Breast epithelium (tissue), 3 donors: ENCODE measurements at regions not wholly inside any gene's neighbourhood (a gene's known extent, or its start where the extent isn't known, plus 50 kb on each side); places are given as distances from the start of the nearest gene placed in this dataset.

ENCODE experiments used
- POLR2A ChIP-seq: fragments of 450-650 bp; IDR thresholded peaks from one replicate; pipeline ENCODE4 v1.6.1; 2016; ENCODE audit warnings: antibody characterized with exemption, mild to moderate bottlenecking, moderate library complexity
- POLR2AphosphoS5 ChIP-seq, 3 donors: sonication (generic); formaldehyde crosslinking; IDR thresholded peaks; one replicate each; pipeline ENCODE4 v1.6.1; 2017; ENCODE audit warnings: antibody characterized with exemption in 3 of 3
- TF ChIP-seq, protein P1 (sequence below), 3 donors: fragments of 450-650 bp; IDR thresholded peaks; one replicate each; pipeline ENCODE4 v1.5.1; 2016 to 2017; ENCODE audit warnings: antibody characterized with exemption in 3 of 3, mild to moderate bottlenecking in 3 of 3, moderate library complexity in 3 of 3

DNA sequence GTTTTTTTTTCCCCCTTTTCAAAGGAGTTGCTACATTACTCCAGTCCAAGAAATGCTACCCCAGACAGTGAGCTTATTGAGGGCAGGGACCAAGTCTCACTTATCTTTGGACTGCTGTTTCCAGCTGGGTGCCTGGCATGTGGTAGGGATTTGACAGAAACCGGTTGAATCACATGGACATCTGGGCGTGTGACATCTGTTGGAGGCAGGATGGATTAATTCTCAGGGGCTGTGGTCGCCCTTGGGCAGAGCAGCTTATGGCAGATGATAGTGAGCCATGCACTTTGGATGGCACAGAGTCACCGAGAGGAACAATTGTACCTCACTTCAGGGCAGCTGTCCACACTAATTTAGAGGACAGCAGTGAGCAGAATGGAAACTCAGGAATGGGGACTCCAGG, 254.6 kb upstream of the ID2 start:
- TF ChIP-seq POLR2AphosphoS5 (IDR thresholded peaks at IDR 0.05) (no peak), POLR2A (no peak)
- TF ChIP-seq, protein P1, sequence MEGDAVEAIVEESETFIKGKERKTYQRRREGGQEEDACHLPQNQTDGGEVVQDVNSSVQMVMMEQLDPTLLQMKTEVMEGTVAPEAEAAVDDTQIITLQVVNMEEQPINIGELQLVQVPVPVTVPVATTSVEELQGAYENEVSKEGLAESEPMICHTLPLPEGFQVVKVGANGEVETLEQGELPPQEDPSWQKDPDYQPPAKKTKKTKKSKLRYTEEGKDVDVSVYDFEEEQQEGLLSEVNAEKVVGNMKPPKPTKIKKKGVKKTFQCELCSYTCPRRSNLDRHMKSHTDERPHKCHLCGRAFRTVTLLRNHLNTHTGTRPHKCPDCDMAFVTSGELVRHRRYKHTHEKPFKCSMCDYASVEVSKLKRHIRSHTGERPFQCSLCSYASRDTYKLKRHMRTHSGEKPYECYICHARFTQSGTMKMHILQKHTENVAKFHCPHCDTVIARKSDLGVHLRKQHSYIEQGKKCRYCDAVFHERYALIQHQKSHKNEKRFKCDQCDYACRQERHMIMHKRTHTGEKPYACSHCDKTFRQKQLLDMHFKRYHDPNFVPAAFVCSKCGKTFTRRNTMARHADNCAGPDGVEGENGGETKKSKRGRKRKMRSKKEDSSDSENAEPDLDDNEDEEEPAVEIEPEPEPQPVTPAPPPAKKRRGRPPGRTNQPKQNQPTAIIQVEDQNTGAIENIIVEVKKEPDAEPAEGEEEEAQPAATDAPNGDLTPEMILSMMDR (IDR thresholded peaks at IDR 0.05) = no peak
